Urinary bladder (tissue), 3 donors: ENCODE measurements at regions not wholly inside any gene's neighbourhood (a gene's known extent, or its start where the extent isn't known, plus 50 kb on each side); places are given as distances from the start of the nearest gene placed in this dataset.
"Not testable (repeated sequence)": the region's sequence is repeated elsewhere in the genome, so short reads cannot be mapped to it uniquely, and the experiment has no call there.

Experiments
- DNase-seq: peaks from one replicate; pipeline ENCODE4 v3.0.0-alpha.2; 2015; ENCODE audit errors: extremely low spot score
- H3K27ac ChIP-seq: one replicate; pipeline ENCODE4 v1.5.1; 2013; ENCODE audit warnings: low read depth, mild to moderate bottlenecking, moderate library complexity
- H3K36me3 ChIP-seq: one replicate; pipeline ENCODE4 v1.6.1; 2013; ENCODE audit warnings: mild to moderate bottlenecking, moderate library complexity; ENCODE audit not compliant: insufficient read depth
- H3K4me1 ChIP-seq: one replicate; pipeline ENCODE4 v1.6.1; 2013; ENCODE audit warnings: mild to moderate bottlenecking, moderate library complexity; ENCODE audit not compliant: insufficient read depth
- H3K4me3 ChIP-seq: one replicate; pipeline ENCODE4 v1.5.1; 2013; ENCODE audit warnings: low read depth, low read length
- WGBS: extraction: QIAGEN DNeasy Blood & Tissue Kit; methylation state at CpG from one replicate; pipeline ENCODE4 v1.1.7; 2013; 5-methylcytosine and 5-hydroxymethylcytosine counted together
- donor health status: healthy with polysubstance abuse.
- donor health status: healthy.

GRCh38 chr7:54360075-54360840 lies 181.9 kb upstream of the VSTM2A start:
- H3K27ac ChIP-seq, result no peak overlapping the region
- no peaks in the 10 kb centered on the region for H3K4me1 ChIP-seq
- no peak overlapping the region for H3K4me3 ChIP-seq
- H3K36me3 ChIP-seq, result no peaks in the 10 kb centered on the region
- no peak for DNase-seq
- 29% methylated on average over 6 of the region's 6 CpGs for WGBS

DNA sequence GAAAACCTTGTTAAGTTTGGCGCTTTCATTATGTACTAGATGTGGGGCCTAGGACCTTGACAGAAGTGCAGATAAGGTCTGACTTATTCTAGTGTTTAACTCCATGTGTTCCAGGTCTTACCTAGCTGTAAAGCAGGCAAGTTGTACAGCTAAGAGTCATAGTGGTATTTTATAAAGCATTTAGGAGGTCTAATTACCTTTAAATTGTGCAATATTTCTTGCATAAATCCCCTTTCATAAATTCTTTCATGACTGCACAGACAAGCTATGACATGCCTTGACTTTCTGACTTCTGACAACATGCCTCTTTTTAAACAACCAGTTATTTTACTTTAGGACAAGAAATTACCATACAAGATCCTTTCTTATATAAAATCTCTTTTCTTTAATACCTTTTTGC lies 151.6 kb upstream of the VSTM2A start:
- H3K4me1 ChIP-seq, result no peaks in the 10 kb centered on the region
- no peak overlapping the region for H3K4me3 ChIP-seq
- no peak for DNase-seq
- H3K36me3 ChIP-seq, result no peaks in the 10 kb centered on the region
- H3K27ac ChIP-seq, result no peak overlapping the region
- WGBS, result 85% methylated on average over 1 of the region's 1 CpG

GRCh38 chr7:54392935-54393334 lies 149.2 kb upstream of the VSTM2A start:
- DNase-seq, result no peak
- no peaks in the 10 kb centered on the region for H3K36me3 ChIP-seq
- 71% methylated on average over 2 of the region's 2 CpGs for WGBS

GRCh38 chr7:54394834-54395233 lies 147.3 kb upstream of the VSTM2A start:
- no peaks in the 10 kb centered on the region for H3K36me3 ChIP-seq
- no peak overlapping the region for H3K27ac ChIP-seq
- no peaks in the 10 kb centered on the region for H3K4me1 ChIP-seq
- DNase-seq, result no peak
- 84% methylated on average over 4 of the region's 4 CpGs for WGBS
- H3K4me3 ChIP-seq, result no peak overlapping the region

More at GRCh38 chr7:54392935-54393334, 149.2 kb upstream of the VSTM2A start:
- H3K4me3 ChIP-seq, result no peak overlapping the region
- H3K4me1 ChIP-seq, result no peaks in the 10 kb centered on the region
- H3K27ac ChIP-seq, result no peak overlapping the region

GRCh38 chr7:54397836-54398612 lies 144.2 kb upstream of the VSTM2A start:
- H3K36me3 ChIP-seq, result no peaks in the 10 kb centered on the region
- no peak overlapping the region for H3K4me3 ChIP-seq
- no peak overlapping the region for H3K27ac ChIP-seq
- WGBS, result 80% methylated on average over 6 of the region's 6 CpGs
- H3K4me1 ChIP-seq, result no peaks in the 10 kb centered on the region
- DNase-seq, result no peak

GRCh38 chr7:54398863-54399262 lies 143.3 kb upstream of the VSTM2A start:
- no peaks in the 10 kb centered on the region for H3K4me1 ChIP-seq
- H3K27ac ChIP-seq, result no peak overlapping the region
- DNase-seq, result no peak
- WGBS, result 41% methylated on average over 5 of the region's 5 CpGs
- no peaks in the 10 kb centered on the region for H3K36me3 ChIP-seq
- no peak overlapping the region for H3K4me3 ChIP-seq

DNA sequence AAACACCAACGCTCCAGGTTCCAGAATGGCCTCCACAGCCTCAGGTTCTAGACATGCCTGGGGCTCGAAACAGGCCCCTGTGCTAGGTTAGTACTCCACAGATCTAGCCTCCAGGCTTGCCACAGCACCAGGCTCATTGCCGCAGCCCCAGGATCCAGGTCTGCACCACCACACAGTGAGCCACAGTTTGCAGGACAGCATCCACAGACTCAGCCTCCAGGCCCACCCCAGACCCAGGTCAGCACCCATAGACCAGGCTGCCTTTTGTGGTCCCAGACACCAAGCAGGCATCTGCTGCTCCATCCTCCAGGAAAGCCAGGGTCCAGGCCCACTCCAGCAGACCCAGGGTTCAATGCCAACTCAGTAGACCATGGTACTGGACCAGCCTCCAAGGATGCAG lies 132.3 kb upstream of the VSTM2A start:
- Histone ChIP-seq H3K4me1 (no peaks in the 10 kb centered on the region), H3K27ac (no peak overlapping the region), H3K36me3 (no peaks in the 10 kb centered on the region), H3K4me3 (no peak overlapping the region)
- DNase-seq, result no peak
- WGBS, result 82% methylated on average over 3 of the region's 3 CpGs

- 68% methylated on average over 3 of the region's 3 CpGs for WGBS
Observed at GRCh38 chr7:54416678-54417077, 125.5 kb upstream of the VSTM2A start.

DNA sequence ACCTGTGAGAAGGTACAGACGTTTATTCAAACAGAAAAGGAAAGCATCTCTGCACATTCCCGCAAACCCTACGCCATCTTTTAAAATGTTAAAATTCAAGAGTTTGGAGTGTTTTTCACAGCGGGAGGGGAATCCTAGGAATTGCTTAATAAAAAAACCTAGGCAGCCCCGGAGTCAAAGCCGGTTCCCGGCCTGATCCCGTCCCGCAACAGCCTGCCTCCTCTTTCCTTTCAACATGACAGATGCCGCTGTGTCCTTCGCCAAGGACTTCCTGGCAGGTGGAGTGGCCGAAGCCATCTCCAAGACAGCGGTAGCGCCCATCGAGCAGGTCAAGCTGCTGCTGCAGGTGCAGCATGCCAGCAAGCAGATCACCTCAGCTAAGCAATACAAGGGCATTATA lies 123.0 kb upstream of the VSTM2A start:
- WGBS, result 84% methylated on average over 15 of the region's 15 CpGs
- no peaks in the 10 kb centered on the region for H3K36me3 ChIP-seq
- no peaks in the 10 kb centered on the region for H3K4me1 ChIP-seq
- no peak overlapping the region for H3K4me3 ChIP-seq
- H3K27ac ChIP-seq, result no peak overlapping the region
- no peak for DNase-seq

More at GRCh38 chr7:54416678-54417077, 125.5 kb upstream of the VSTM2A start:
- no peaks in the 10 kb centered on the region for H3K36me3 ChIP-seq
- no peaks in the 10 kb centered on the region for H3K4me1 ChIP-seq
- no peak for DNase-seq
- H3K27ac ChIP-seq, result no peak overlapping the region
- no peak overlapping the region for H3K4me3 ChIP-seq

DNA sequence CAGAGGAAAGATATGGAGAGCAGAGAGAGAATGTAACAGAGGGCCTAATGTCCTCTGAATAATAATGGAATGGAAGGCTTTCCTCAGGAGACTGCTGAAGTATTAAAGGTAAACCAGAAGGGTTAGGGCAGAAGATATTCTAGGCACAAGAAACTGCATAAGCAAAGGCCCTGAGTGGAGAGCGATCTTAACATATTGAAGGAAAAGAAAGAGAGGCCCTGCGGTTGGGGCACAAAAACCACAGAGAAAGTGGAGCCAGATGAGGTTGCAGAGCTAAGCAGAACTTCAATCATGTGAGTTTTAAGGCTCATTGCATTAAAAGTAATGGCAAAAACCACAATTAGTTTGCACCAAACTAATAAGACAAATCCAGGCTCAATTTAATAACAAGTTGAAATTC lies 115.8 kb upstream of the VSTM2A start:
- Histone ChIP-seq H3K4me1 (no peaks in the 10 kb centered on the region), H3K36me3 (no peaks in the 10 kb centered on the region), H3K4me3 (no peak overlapping the region), H3K27ac (no peak overlapping the region)
- no peak for DNase-seq
- 81% methylated on average over 2 of the region's 2 CpGs for WGBS

GRCh38 chr7:54429111-54429510 lies 113.1 kb upstream of the VSTM2A start:
- DNase-seq, result no peak
- Histone ChIP-seq H3K4me3 (no peak overlapping the region), H3K36me3 (no peaks in the 10 kb centered on the region), H3K4me1 (no peaks in the 10 kb centered on the region), H3K27ac (no peak overlapping the region)

- Histone ChIP-seq H3K27ac (no peak overlapping the region), H3K4me1 (no peaks in the 10 kb centered on the region), H3K36me3 (no peaks in the 10 kb centered on the region), H3K4me3 (no peak overlapping the region)
- no peak for DNase-seq
- 86% methylated on average over 5 of the region's 5 CpGs for WGBS
Observed at GRCh38 chr7:54439391-54439790, 102.8 kb upstream of the VSTM2A start.

GRCh38 chr7:54444046-54444686 lies 98.0 kb upstream of the VSTM2A start:
- not testable (repeated sequence) for H3K27ac ChIP-seq, DNase-seq, H3K4me1 ChIP-seq, H3K36me3 ChIP-seq, H3K4me3 ChIP-seq
- 93% methylated on average over 34 of the region's 34 CpGs for WGBS

DNA sequence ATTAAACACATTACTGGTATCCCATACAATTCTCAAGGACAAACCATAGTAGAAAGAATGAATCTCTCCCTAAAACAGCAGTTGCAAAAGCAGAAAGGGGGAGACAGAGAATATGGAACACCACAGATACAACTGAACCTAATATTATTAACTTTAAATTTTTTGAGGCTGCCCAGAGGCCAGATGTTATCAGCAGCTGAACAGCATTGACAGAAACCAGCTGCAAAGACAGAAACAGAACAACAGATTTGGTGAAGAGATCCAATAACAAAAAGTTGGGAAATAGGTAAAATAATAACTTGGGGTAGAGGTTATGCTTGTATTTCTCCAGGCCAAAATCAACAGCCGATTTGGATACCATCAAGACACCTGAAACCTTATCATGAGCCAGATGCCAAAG lies 89.0 kb upstream of the VSTM2A start:
- H3K4me1 ChIP-seq, H3K36me3 ChIP-seq, DNase-seq, H3K4me3 ChIP-seq, H3K27ac ChIP-seq: not testable (repeated sequence)
- 81% methylated on average over 1 of the region's 1 CpG for WGBS
